Adipocyte (in vitro differentiated cells): ENCODE measurements at regions not wholly inside any gene's neighbourhood (a gene's known extent, or its start where the extent isn't known, plus 50 kb on each side); places are given as distances from the start of the nearest gene placed in this dataset.

Experiments
- DNase-seq: peaks from one replicate; pipeline ENCODE4 v3.0.0-alpha.2; 2015; ENCODE audit warnings: low read depth
- H3K27me3 ChIP-seq: replicated peaks from 2 replicates; pipeline ENCODE4 v1.7.0; 2013; ENCODE audit warnings: mild to moderate bottlenecking, low read length, moderate library complexity; ENCODE audit not compliant: control insufficient read depth, insufficient read depth
- H3K36me3 ChIP-seq: 2 replicates; pipeline ENCODE4 v1.7.0; 2013; ENCODE audit warnings: low read length, mild to moderate bottlenecking, moderate library complexity; ENCODE audit not compliant: control insufficient read depth, insufficient read depth, severe bottlenecking
- H3K4me1 ChIP-seq: 2 replicates; pipeline ENCODE4 v1.7.0; 2013; ENCODE audit warnings: mild to moderate bottlenecking, low read length, moderate library complexity; ENCODE audit not compliant: control insufficient read depth, insufficient read depth
- H3K4me3 ChIP-seq: 2 replicates; pipeline ENCODE4 v1.7.0; 2013; ENCODE audit warnings: mild to moderate bottlenecking, low read length, moderate library complexity
- H3K9ac ChIP-seq: 2 replicates; pipeline ENCODE4 v1.7.0; 2013; ENCODE audit warnings: mild to moderate bottlenecking, low read length, moderate library complexity
- H3K9me3 ChIP-seq: 2 replicates; pipeline ENCODE4 v1.7.0; 2013; ENCODE audit warnings: mild to moderate bottlenecking, low read length, moderate library complexity; ENCODE audit not compliant: control insufficient read depth

GRCh38 chr6:105807905-105808304 is 278.2 kb upstream of the PRDM1 start:
- Histone ChIP-seq H3K4me1 (peaks cover 41% of the 10 kb centered on the region), H3K36me3 (no peaks in the 10 kb centered on the region), H3K9me3 (peaks cover 2% of the 10 kb centered on the region), H3K4me3 (no peak overlapping the region), H3K27me3 (no peaks in the 10 kb centered on the region), H3K9ac (no peak overlapping the region)
- DNase-seq = no peak

- H3K9ac ChIP-seq = no peak overlapping the region
- H3K4me3 ChIP-seq = no peak overlapping the region
- peaks cover 2% of the 10 kb centered on the region for H3K9me3 ChIP-seq
- H3K4me1 ChIP-seq = peaks cover 41% of the 10 kb centered on the region
- H3K27me3 ChIP-seq = no peaks in the 10 kb centered on the region
- no peaks in the 10 kb centered on the region for H3K36me3 ChIP-seq
- DNase-seq = no peak
Observed at GRCh38 chr6:105806486-105806920, 279.6 kb upstream of the PRDM1 start.

GRCh38 chr6:105805501-105806023 is 280.6 kb upstream of the PRDM1 start:
- Histone ChIP-seq H3K36me3 (no peaks in the 10 kb centered on the region), H3K4me3 (no peak overlapping the region), H3K4me1 (peaks cover 34% of the 10 kb centered on the region), H3K27me3 (no peaks in the 10 kb centered on the region), H3K9ac (no peak overlapping the region), H3K9me3 (peaks cover 2% of the 10 kb centered on the region)
- DNase-seq = no peak

GRCh38 chr6:105804424-105804823 is 281.7 kb upstream of the PRDM1 start:
- Histone ChIP-seq H3K36me3 (no peaks in the 10 kb centered on the region), H3K27me3 (no peaks in the 10 kb centered on the region), H3K4me1 (peaks cover 23% of the 10 kb centered on the region), H3K9me3 (peaks cover 2% of the 10 kb centered on the region), H3K9ac (no peak overlapping the region), H3K4me3 (no peak overlapping the region)
- peak; percentile 69 for DNase-seq

GRCh38 chr6:105804000-105804399 is 282.1 kb upstream of the PRDM1 start:
- peaks cover 2% of the 10 kb centered on the region for H3K9me3 ChIP-seq
- no peak overlapping the region for H3K9ac ChIP-seq
- DNase-seq = peak; percentile 26
- no peak overlapping the region for H3K4me3 ChIP-seq
- H3K4me1 ChIP-seq = peaks cover 23% of the 10 kb centered on the region
- H3K27me3 ChIP-seq = no peaks in the 10 kb centered on the region
- no peaks in the 10 kb centered on the region for H3K36me3 ChIP-seq

GRCh38 chr6:105803442-105803841 is 282.7 kb upstream of the PRDM1 start:
- DNase-seq = peak; percentile 64
- H3K9ac ChIP-seq = no peak overlapping the region
- no peaks in the 10 kb centered on the region for H3K36me3 ChIP-seq
- H3K27me3 ChIP-seq = no peaks in the 10 kb centered on the region
- H3K9me3 ChIP-seq = peaks cover 2% of the 10 kb centered on the region
- no peak overlapping the region for H3K4me3 ChIP-seq
- H3K4me1 ChIP-seq = peaks cover 29% of the 10 kb centered on the region

DNA sequence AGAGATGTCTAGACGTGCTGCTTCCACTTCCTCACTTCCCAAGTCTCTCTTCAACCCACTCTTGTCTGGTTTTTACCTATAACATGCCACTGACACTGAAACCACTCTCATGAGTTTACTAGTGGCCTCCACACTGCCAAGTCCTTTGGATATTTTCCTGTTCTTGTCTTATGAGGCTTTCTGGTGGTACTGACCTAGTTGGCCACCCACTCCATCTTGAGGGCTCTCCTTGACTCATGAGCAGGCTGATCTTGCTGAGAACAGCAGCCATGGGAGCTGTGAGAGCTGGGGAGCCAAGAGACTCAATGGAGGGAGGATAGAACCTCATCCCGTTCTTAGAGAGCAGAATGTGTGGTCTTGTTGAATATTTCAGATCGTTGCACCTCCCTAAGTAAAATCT is 283.4 kb upstream of the PRDM1 start:
- Histone ChIP-seq H3K4me3 (no peak overlapping the region), H3K36me3 (no peaks in the 10 kb centered on the region), H3K9me3 (peaks cover 2% of the 10 kb centered on the region), H3K9ac (no peak overlapping the region), H3K27me3 (no peaks in the 10 kb centered on the region), H3K4me1 (peaks cover 34% of the 10 kb centered on the region)
- DNase-seq = no peak

DNA sequence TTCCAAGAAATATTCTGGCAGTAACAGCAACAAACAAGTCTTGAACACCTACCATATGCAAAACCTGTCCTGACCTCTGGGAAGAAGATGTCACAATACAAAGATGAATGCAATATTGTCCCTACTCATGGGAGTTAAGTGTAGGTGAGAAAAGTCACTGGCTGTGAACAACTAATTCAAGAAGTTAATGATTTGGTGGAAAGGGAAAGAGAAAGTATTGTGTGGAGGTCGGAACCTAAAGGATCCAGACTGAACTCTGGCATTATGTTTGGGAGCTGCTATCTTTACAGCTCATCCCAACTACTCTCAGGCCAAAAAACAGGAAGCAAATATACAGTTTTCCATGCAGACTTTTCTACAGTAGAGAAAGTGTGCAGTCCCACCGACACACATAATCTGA is 285.3 kb upstream of the PRDM1 start:
- H3K4me1 ChIP-seq = peaks cover 44% of the 10 kb centered on the region
- H3K27me3 ChIP-seq = no peaks in the 10 kb centered on the region
- H3K36me3 ChIP-seq = no peaks in the 10 kb centered on the region
- DNase-seq = no peak
- peaks cover 2% of the 10 kb centered on the region for H3K9me3 ChIP-seq
- H3K4me3 ChIP-seq = no peak overlapping the region
- no peak overlapping the region for H3K9ac ChIP-seq

DNA sequence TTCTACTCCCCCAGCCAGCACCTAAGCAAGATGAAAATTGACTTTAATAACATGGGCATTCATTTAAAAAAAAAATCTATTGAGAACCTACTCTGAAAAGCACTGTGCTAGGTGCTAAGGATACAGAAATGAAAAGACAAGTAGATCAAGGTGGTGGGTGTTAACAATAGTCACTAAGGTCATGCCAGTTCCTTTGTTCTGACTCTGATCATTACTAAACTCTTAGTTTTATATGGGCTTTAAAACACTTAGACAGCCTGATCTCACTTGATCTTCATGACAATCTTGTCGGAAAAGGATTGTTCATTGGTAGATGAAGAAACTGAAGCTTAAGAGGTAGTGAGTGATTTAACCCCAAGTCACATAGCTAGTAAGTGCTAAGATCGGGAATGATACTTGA is 285.7 kb upstream of the PRDM1 start:
- no peaks in the 10 kb centered on the region for H3K27me3 ChIP-seq
- H3K4me1 ChIP-seq = peaks cover 44% of the 10 kb centered on the region
- no peaks in the 10 kb centered on the region for H3K36me3 ChIP-seq
- H3K9ac ChIP-seq = no peak overlapping the region
- no peak overlapping the region for H3K4me3 ChIP-seq
- DNase-seq = no peak
- peaks cover 2% of the 10 kb centered on the region for H3K9me3 ChIP-seq

DNA sequence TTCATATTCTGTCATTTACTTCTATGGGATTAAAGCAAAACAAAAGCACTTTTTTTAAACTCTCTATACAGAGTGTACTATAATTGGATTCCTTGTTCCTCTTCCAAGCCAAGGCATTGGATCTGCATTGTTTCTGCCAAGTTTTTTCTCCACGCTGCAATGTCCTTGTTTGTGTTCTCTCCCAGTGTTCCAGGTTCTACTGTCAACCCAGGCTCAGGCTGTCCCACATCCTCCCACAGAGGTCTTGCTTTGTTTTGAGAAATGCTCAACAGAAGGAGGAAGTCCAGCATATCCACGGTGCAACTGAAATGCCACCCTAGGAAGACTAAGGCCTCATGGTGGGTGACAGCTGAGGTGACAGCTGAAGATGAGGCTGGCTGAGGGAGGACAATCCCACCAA is 287.1 kb upstream of the PRDM1 start:
- Histone ChIP-seq H3K9me3 (no peaks in the 10 kb centered on the region), H3K4me3 (peak overlapping the region; percentile 62), H3K9ac (no peak overlapping the region), H3K27me3 (no peaks in the 10 kb centered on the region), H3K36me3 (no peaks in the 10 kb centered on the region), H3K4me1 (peaks cover 52% of the 10 kb centered on the region)
- peak; percentile 70 for DNase-seq

- no peaks in the 10 kb centered on the region for H3K27me3 ChIP-seq
- H3K4me3 ChIP-seq = peak overlapping the region; percentile 62
- no peaks in the 10 kb centered on the region for H3K9me3 ChIP-seq
- peak; percentile 97 for DNase-seq
- peaks cover 54% of the 10 kb centered on the region for H3K4me1 ChIP-seq
- H3K9ac ChIP-seq = peak overlapping the region; percentile 49
- H3K36me3 ChIP-seq = no peaks in the 10 kb centered on the region
Observed at GRCh38 chr6:105797983-105798453, 288.1 kb upstream of the PRDM1 start.
